Hematopoietic multipotent progenitor cell (in vitro differentiated cells): ENCODE measurements at regions not wholly inside any gene's neighbourhood (a gene's known extent, or its start where the extent isn't known, plus 50 kb on each side); places are given as distances from the start of the nearest gene placed in this dataset.
A peak's percentile ranks its signal among the peaks of the same experiment; 100 is the strongest.

Source experiments
- DNase-seq, 3 donors: peaks; one replicate each; pipeline ENCODE4 v3.0.0-alpha.2; 2011 to 2015; ENCODE audit warnings: low read depth in 2 of 3, low spot score in 2 of 3

DNA sequence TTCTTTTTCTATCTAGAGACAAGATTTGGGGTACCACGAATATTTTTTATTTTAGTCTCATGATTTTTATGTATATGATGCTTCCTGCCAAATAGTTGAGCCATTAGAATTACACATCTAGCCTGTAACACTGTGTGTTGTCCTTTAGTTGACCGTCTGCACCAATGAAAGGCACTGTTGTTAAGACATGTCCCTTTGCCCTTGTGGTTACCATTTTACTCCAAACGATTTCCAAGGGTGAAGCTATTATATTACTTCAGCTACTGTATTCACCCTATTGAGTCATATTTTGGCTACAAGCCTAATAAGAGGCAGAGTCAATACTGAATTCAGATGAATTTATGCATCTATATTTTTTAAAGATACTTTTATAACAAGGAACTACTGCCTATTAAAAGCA lies 207.6 kb downstream of the CETN3 start:
- DNase-seq: no peak

DNA sequence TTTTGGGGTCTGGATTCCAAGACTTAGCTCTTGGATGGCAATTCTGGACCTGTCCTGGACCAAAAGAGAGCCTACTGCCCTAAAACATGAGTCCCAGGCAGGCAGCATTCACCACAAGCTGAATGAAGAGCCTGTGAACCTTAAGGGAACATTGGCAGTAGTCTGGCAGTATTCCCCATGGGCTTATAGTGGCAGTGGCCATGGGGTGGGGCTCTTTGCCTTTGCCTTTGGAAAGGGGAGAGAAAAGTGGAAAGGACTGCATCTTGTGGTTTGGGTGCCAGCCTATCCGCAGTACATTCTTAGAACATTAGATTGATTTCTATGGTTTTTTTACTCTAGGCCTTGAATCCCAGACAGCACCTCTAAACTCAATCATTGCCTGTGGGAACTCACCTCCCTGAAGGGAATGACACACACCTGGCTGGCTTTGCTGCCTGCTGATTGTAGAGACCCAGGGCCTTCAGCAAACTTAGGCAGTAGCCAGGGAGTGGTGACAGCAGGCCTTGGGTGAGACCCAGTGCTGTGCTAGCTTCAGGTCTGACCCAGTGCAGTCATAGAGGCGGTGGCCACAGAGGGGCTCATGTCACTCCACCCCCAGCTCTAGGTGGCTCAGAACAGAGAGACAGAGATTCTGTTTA lies 216.3 kb downstream of the CETN3 start:
- DNase-seq: no peak

DNA sequence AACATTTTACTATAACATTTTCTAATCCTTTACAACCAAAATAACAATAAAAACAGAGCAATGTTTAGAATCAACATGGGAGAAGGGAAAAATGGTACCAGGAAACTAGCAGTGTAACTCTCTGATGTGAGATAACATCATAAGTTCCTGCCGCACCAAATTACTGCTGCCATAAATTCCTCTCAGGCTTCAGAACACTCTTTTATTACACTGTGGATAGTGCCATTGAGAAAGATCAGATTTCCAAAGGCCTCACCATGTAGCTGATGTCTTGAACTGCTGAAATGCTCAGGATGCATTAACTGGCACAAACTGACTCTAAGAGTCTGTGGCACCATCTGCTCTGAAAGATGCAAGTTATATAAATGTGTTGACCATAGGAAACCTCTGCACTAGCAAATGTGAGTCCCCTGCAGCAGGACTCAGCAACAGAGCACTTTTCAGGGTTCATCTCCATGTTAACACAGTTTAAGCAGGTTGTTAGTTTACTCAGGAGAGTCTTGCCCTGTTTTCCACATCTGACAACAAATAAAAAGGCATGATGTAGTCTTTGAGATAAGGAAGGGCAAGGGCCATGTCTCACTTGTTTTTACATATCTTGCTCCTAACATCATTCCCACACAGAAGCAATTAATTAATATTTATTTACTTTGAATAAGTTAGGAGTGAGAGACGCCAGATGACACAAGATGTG lies 218.1 kb downstream of the CETN3 start:
- no peak for DNase-seq

DNA sequence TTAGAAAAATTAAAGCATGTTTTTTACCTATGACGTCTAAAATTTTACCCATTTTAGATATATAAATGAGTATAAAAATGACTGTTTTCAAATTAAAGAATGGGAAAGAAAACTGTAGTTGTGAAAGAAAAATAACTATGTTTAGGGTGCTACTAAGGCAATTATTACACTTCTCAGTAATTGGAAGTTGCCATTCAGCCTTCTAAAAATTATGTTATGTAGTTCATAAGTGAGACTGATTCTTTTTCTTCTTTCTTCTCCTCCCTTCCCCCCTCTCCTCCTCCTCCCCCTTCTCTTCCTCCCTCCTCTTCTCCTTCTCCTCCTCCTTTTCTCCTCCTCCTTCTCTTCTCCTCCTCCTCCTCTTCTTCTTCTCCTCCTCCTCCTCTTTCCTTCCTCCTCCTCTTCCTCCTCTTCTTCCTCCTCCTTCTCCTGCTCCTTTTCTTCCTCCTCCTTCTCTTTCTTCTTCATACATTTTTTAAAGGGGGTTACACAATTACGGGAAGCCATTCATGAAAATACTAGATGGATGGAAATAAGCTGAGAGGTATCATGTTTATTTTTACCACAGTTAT lies 223.6 kb downstream of the CETN3 start:
- DNase-seq: no peak

DNA sequence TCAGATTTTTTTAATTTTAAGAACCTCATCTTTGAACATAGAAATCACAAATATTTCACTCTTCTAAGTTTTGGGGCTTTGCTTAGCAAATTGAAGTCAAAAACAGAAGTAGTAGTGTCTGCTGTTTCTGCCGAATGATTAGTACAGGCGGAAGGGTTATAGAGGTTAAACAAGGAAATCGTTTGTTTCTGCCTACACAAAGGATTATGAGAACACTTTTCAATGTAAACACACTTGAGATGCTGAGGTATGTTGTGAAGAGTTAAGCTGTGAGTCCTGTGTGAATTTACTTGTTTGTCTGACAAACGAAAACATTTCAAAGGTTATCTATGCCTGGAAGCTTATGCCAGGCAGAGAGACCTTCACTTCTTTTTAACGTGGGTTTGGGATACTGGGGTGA lies 224.8 kb downstream of the CETN3 start:
- DNase-seq: no peak

DNA sequence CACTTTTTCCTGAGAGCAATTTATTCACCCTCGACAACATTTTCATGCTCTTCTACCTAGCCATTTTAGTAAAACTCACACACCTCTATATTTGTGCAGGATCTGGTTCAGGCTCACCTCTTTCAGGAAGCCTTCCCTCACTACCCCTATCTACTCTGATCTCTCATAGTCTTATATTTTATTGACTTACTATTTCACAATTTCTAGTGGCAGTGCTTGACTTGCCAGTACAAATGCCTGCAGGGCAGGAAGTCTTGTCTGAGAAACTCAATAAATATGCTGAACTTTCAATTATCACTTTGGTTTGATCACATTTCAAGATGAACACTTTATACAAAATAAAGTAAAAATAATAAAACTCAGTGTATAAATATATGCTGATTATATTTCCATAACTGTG lies 226.8 kb downstream of the CETN3 start:
- no peak for DNase-seq

DNA sequence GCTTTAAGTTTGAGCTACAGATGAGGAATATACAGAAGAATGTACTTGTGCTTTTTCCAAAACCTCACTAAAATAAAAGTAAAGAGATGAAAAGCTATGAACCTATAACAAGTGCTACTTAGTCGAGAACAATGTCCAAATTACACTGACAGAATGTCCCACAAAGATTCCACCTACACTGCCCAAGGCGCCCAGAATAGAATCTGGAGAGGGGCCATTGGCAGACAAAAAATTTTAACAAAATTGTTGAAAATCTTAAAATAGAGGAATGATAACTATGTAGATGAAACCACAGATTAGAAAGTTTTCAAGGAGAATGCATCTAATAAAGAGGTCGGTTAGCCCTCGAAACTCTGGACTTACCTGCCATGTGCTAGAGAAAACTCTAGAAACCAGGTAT lies 235.3 kb downstream of the CETN3 start:
- DNase-seq: no peak

DNA sequence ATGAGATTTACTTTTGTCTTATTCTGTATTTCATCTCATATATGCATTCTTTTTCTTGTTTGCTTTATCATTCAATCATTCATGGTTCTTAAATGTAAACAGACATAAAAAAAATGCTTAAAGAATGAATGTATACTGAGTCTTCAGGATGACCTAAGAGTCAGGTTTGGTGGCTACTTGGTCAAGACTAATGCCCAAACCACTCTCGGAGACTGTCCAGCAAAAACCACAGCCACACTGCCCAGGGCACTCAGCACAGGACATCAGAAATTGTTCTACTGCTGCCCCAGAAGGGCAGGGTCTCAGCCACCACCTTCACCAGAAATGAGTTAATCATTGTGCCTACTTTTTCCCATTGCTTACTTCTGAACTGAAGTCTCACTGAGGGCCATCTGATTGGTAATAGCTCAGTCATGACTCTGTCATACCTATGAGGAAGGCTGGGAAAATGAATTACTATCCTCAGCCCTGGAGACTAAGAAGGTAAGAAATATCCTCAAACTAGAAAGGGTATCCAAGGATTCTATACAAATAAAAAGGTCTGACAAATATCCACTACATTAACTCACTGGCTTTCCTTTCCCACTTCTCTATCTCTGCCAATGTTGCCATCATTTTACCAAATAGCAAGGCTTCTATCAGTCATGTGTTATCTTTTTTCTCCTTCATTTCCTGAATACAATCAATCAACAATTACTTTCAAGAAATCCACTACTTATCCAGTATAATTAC lies 236.1 kb downstream of the CETN3 start:
- no peak for DNase-seq

DNA sequence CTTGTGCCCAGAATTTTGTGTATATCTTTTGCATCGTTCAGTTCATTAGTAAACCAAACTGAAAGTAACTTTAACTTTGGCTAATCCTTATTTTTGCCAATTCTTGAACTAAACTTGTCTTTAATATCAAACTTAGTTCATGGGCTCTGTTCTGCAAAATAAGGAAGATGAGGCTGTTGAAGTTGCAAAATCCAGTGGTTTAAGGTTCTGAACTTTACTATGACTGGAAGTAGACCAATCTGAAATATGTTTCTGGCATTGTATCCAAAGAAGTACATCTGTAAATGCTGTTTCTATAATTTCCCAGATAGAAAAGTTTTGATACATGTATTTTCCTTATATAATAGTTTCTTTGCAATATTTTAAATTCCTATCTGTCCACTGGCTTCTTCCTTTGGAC lies 238.1 kb downstream of the CETN3 start:
- DNase-seq: no peak

DNA sequence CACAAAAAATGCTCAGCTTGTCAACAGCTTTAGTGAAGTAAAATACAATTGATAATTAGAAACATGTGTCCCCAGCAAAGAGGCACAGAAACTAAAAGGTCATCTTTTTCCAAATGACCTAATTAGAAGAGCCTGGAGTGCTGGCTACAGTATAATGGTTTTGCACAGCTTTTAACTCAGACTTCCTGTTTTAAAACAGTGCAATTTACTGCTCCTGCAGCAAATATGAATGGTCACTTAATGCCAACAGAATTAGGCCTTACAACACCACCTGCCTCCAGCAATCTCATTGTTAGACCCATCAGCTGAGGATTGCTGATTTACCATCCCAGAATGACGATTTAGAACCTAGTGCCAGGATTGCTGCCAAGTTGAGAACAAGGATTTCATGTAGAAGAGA lies 239.3 kb downstream of the CETN3 start:
- no peak for DNase-seq

DNA sequence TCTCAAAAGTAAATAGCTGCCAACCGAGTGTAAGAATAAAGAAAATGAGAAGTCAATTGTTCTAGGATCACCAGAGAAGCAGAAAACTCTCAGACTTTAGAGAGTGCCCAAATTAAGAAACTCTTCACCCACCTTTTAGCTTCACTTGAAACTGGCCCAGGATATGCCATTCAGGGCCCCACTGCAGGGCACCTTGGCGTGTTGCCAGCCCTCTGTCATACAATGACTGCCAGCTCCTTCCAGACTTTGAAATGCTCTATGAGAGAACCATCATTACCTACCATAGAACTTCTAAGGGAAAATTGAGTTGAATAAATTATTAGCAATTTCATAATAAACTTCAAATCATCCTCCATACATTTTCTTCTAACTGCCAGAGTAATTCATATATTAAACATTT lies 240.5 kb downstream of the CETN3 start:
- DNase-seq: no peak

DNA sequence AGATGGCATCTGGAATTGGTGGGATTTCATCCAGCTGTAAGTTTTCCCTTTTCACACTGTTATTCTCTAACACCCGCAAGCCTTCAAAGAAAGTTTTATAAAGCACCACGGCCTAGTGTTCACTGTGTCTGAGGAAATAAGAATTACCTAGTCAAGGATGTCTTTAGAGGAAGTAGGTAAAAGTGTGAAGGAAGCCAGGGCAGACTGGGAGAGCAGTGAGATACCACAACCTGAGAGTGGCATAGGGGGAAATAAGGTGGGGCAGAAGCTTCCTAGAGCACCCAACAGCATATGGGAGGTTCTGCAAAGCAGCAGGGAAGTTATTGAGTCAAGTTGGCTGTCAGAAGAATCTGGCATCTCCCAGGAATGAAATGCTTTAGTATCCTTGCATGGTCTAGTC lies 241.2 kb downstream of the CETN3 start:
- no peak for DNase-seq

DNA sequence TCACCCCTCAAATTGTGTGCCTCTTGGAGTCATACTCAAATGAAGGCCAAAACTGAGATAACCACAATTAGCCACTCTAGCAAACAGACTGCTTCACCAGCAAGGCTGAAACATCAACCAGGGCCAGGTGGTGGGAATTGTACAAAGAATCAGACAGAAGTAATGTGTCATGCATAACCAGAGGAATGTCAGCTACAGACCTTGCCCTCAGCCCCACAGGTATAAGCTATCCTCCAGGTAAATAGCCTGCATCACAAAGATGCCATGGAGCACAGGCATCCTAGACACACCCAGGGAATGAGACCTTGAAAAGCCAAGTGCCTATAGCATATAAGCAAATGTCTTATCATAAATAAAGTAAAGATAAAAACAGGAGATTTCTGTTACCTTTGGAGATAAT lies 242.7 kb downstream of the CETN3 start:
- DNase-seq: no peak

DNA sequence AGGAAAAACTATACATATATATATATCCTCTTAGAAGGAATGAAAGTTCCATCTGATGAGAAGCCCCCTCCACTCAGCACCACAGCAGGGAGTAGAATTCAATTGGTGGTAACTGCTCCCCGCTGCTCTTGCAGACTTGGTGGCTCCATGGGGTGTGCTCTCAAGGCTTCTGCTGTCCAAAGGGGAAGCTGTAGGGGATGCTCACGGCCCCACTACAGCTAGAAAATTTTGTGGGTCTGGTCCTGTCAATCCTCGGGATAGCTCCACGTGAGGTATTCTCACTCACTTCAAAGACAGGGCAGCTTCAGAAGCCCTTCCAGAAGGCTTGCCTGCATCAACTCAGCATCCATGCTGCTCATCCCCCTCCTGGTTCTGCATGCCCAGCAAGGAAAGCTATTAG lies 247.2 kb downstream of the CETN3 start:
- no peak for DNase-seq

DNA sequence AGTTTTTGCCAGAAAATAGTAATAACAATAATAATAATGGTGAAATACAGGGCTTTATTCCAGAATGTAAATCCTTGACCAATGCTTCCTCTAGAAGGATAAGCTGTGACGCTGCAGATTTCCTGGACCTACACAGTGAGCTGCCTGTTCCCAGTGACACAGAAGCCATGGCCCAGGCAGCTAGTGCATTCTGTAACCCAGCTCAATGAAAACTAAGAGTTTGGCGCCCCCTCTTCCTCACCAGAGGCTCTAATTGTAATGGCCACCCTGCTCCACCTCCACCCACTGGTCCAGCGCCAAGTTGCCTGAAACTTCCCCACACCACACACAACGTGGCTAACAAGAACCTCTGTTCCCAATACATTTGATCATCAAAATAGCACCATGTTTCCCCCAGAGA lies 248.1 kb downstream of the CETN3 start:
- peak in 2 of 3 donors; percentile 29 to 62 for DNase-seq

DNA sequence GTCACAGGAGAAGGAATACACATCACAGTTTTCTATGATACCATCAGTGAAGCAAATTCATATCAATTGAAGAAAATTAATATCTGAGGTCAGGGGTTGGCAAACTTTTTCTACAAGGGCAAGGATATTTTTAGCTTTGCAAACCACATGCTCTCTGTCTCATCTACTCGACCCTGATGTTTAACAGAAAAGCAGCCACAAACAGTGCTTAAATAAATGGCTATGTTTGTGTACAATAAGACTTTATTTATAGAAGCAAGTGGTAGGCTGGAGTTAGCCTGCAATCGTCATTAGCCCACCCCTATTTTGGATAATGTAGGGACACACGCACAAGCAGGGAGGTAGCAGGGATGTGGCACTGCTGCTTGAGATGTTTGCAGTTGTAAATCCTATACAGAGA lies 251.4 kb downstream of the CETN3 start:
- no peak for DNase-seq

DNA sequence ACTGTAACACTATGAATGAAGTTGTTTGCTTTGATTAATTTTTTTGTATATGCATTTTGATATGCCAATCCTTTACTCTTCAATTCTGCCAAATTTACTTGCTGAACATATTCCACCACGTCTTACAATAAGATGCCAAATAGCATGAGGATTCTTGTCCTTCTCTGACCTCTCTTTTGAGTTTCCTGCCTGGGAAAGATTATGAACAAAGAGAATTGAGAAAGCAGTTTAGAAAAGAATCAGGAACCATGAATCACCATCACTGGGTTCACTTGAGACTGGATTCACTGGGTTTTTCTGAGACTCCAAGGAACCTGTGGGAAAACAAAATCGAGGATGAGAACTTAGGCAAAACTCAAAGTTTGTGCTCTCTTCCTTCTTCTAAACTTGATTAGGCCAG lies 256.5 kb downstream of the CETN3 start:
- DNase-seq: no peak

DNA sequence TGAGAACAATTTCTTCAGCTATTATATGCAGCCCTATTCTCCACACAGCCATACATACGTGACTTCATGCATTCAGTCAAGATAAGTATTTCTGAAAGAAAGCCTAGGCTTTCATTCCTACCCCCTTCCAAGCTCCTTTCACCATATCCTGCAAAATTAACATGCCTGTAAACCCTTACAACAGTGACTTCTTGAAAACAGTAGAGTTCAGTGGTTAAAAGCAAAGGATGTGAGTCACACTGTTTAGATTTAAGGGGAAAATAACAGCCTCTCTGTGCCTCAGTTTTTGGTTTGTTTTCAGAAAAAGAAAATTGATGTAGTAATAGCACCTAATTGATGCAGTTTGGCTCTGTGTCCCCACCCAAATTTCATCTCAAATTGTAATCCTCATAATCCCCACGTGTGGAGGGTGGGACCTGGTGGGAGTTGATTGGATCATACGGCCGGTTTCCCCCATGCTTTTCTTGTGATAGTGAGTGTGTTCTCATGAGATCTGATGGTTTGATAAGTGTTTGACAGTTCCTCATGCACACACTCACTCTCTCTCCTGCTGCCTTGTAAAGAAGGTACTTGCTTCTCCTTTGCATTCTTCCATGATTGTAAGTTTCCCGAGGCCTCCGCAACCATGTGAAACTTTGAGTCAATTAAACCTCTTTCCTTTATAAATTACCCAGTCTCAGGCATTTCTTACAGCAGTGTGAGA lies 264.8 kb downstream of the CETN3 start:
- DNase-seq: no peak

DNA sequence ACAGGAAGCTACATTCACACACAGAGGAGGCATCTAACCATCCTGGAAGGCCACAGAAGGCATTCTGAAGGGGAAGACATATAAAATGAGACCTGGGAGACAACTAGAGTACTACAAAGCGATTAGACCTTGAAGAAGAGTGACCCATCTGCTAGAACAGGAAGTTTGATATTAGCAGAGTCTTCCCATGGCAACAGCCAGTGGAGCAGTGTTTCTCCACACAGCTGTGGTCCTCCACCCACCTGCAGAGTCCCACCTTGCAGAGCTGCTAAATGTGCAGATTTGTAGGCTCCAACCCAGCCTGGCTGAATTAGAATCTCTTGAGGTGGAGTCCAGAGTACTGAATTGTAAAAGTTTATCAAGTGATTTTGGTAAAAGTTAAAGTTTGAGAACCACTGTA lies 267.0 kb downstream of the CETN3 start:
- DNase-seq: no peak

DNA sequence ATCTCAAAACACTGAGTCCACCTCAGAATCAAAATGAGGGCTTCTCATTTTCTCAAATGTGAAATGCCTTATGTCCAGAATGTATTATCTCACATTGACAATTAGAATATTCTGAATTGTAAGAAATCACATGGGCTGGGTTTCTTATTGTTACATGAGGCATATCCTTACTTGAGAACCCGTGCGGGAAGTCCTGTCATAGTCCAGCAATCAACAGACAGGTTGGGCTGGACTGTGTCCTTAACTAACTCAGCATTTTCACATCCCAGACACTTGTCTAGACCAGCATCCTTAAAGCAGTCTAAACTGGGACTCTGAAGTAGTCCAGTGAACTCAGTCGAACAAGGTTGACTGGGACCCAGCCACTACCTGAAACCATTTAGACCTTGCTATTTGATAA lies 267.6 kb downstream of the CETN3 start:
- DNase-seq: no peak

DNA sequence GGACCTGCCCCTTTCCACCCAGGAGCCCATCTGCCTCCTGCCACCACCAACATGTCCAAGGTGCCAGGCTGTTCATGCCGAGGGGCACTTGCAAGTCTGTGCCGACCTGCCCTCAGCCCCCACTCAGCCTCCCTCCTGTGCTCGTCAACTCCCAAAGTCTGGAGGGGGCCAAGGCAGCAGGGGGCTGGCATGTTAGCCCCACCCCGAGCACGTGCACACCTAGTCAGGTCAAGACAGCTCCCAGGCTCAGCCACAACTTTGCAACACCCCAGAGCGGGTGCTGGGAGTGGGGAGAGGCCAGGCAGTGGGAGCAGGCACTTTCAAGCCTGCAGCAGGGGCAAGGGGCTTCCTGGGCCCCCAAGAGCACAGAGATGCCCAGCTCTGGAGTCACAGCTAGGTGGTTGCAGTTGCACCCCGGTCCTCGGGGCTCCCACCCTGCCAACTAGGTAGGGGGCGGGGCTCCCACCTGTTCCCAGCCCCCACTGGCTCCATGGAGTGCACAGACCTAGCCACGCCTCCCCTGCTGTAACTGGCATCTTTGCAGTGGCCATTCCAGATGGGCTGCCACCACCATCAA lies 272.5 kb downstream of the CETN3 start:
- DNase-seq: no peak
